Keratinocyte (primary cell): ENCODE measurements at regions not wholly inside any gene's neighbourhood (a gene's known extent, or its start where the extent isn't known, plus 50 kb on each side); places are given as distances from the start of the nearest gene placed in this dataset.

Source experiments
- CTCF ChIP-seq, 3 experiments: IDR thresholded peaks in 1 of 3; conservative IDR thresholded peaks in 1 of 3; optimal IDR thresholded peaks in 1 of 3; 2 replicates in 2 of 3; 3 replicates in 1 of 3; pipeline versions ENCODE3 to v1.5.1; 2011; ENCODE audit warnings: low read length in 3 of 3, mild to moderate bottlenecking in 3 of 3, moderate library complexity in 2 of 3, control low read depth in 1 of 3, inconsistent platforms in 1 of 3; ENCODE audit not compliant: insufficient read depth in 2 of 3; ENCODE audit errors: extremely low read depth in 1 of 3
- EZH2 ChIP-seq: IDR thresholded peaks from one replicate; pipeline ENCODE4 v1.6.1; 2012; ENCODE audit warnings: inconsistent platforms, mild to moderate bottlenecking, low read length, moderate library complexity

DNA sequence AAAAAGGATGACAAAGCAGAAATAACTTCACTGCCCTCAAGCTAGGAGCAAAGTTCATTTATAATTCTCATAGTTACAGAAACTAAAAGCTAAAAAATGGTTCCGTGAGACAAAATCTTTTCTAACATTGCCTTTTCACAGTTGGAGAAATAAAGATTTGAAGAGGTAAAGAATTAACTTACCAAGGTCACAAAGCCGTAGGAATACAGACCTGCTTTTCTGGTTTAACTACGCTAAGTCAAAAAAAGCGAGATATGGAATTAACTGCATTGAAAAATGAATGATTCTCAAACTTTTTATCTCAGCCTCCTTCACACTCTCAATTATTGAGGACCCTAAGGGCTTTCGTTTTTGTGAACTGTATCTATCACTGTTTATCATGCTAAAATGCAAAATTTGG lies 95.3 kb downstream of the SLC17A6 start:
- TF ChIP-seq CTCF (optimal IDR thresholded peaks at IDR 0.05 in 1 of 3, IDR thresholded peaks at IDR 0.05 in 1 of 3, conservative IDR thresholded peaks at IDR 0.05 in 1 of 3; ENCODE audit: extremely low read depth in 1 of 3, insufficient read depth in 2 of 3, low read length in 3 of 3) (no peak), EZH2 (no peak)
